Esophagus muscularis mucosa (tissue), 4 donors: ENCODE measurements at regions not wholly inside any gene's neighbourhood (a gene's known extent, or its start where the extent isn't known, plus 50 kb on each side); places are given as distances from the start of the nearest gene placed in this dataset.

Experiments
- DNase-seq: peaks from one replicate; pipeline ENCODE4 v3.0.0-alpha.2; 2017; ENCODE audit errors: extremely low spot score
- H3K27ac ChIP-seq, 4 donors: fragments of 200-600 bp; sonication (generic); replicated peaks in 1 of 4; 1 replicate in 3 of 4; 2 replicates in 1 of 4; pipeline ENCODE4 v1.5.1; 2016 to 2019; ENCODE audit warnings: mild to moderate bottlenecking in 1 of 4
- H3K27me3 ChIP-seq, 4 donors: fragments of 200-600 bp; sonication (generic); one replicate each; pipeline versions ENCODE4 v1.5.1 to v1.6.0; 2016 to 2019
- H3K36me3 ChIP-seq, 4 donors: fragments of 200-600 bp; sonication (generic); one replicate each; pipeline ENCODE4 v1.5.1; 2016 to 2019
- H3K4me1 ChIP-seq, 4 donors: fragments of 200-600 bp; sonication (generic); one replicate each; pipeline ENCODE4 v1.5.1; 2016 to 2019
- H3K4me3 ChIP-seq, 4 donors: fragments of 200-600 bp; sonication (generic); 1 replicate in 2 of 4; 2 replicates in 2 of 4; pipeline ENCODE4 v1.5.1; 2016 to 2019; ENCODE audit warnings: mild to moderate bottlenecking in 4 of 4, moderate library complexity in 1 of 4
- H3K9me3 ChIP-seq, 4 donors: fragments of 200-600 bp; sonication (generic); 1 replicate in 3 of 4; 2 replicates in 1 of 4; pipeline ENCODE4 v1.5.1; 2016 to 2019
- EP300 ChIP-seq: sonication (generic); formaldehyde crosslinking; IDR thresholded peaks from one replicate; pipeline ENCODE4 v1.6.1; 2017; ENCODE audit warnings: antibody characterized with exemption
- POLR2A ChIP-seq: fragments of 450-650 bp; IDR thresholded peaks from one replicate; pipeline ENCODE4 v1.6.1; 2017; ENCODE audit warnings: antibody characterized with exemption, moderate library complexity, mild to moderate bottlenecking, low read depth
- POLR2AphosphoS5 ChIP-seq, 2 donors: sonication (generic); formaldehyde crosslinking; IDR thresholded peaks; one replicate each; pipeline ENCODE4 v1.6.1; 2017; ENCODE audit warnings: antibody characterized with exemption in 2 of 2
- WGBS: methylation state at CpG from one replicate; pipeline ENCODE4 v1.1.5; 2018; 5-methylcytosine and 5-hydroxymethylcytosine counted together
- intact Hi-C: fragments of 100-400 bp; cut with DNase I; formaldehyde crosslinking; loops from one replicate; pipeline ENCODE4 v1.15.1; 2023
- TF ChIP-seq, protein P1 (sequence below), 3 experiments: fragments of 200-600 bp in 2 of 3; fragments of 450-650 bp in 1 of 3; sonication (generic) in 2 of 3; IDR thresholded peaks; one replicate each; pipeline ENCODE4 v1.5.1; 2017 to 2019; ENCODE audit warnings: antibody characterized with exemption in 3 of 3, mild to moderate bottlenecking in 2 of 3, moderate library complexity in 1 of 3

DNA sequence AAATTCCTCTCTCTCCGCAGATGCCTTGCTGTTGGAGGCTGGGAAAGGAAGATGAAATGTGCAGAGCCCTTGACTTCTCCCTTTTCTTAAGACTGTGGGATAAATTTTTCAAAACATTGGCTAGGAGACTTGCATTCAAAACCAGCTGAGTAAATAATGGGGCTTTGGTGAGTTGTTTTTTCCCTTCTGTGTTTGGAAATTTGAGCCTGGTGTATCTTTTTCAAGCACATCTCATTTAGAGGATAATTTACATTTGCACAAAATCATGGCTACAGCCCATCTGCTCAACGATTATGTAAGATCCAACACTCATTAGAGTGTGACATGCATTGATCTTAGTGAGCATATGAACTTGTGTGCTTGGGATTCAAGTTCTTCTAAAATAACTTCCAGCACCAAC, 112.1 kb upstream of the ATP8B1 start:
- Histone ChIP-seq H3K4me3 (no peak overlapping the region), H3K27ac (no peak overlapping the region), H3K36me3 (no peaks in the 10 kb centered on the region), H3K4me1 (peaks cover 0 to 11% (median 2%) of the 10 kb centered on the region in 4 donors), H3K27me3 (no peaks in the 10 kb centered on the region), H3K9me3 (no peaks in the 10 kb centered on the region)
- intact Hi-C loops: no loop called here
- DNase-seq: no peak
- 44% methylated on average over 2 of the region's 2 CpGs for WGBS
- TF ChIP-seq EP300 (no peak), POLR2AphosphoS5 (IDR thresholded peaks at IDR 0.05) (no peak), POLR2A (no peak)
- TF ChIP-seq, protein P1, sequence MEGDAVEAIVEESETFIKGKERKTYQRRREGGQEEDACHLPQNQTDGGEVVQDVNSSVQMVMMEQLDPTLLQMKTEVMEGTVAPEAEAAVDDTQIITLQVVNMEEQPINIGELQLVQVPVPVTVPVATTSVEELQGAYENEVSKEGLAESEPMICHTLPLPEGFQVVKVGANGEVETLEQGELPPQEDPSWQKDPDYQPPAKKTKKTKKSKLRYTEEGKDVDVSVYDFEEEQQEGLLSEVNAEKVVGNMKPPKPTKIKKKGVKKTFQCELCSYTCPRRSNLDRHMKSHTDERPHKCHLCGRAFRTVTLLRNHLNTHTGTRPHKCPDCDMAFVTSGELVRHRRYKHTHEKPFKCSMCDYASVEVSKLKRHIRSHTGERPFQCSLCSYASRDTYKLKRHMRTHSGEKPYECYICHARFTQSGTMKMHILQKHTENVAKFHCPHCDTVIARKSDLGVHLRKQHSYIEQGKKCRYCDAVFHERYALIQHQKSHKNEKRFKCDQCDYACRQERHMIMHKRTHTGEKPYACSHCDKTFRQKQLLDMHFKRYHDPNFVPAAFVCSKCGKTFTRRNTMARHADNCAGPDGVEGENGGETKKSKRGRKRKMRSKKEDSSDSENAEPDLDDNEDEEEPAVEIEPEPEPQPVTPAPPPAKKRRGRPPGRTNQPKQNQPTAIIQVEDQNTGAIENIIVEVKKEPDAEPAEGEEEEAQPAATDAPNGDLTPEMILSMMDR (IDR thresholded peaks at IDR 0.05): no peak

DNA sequence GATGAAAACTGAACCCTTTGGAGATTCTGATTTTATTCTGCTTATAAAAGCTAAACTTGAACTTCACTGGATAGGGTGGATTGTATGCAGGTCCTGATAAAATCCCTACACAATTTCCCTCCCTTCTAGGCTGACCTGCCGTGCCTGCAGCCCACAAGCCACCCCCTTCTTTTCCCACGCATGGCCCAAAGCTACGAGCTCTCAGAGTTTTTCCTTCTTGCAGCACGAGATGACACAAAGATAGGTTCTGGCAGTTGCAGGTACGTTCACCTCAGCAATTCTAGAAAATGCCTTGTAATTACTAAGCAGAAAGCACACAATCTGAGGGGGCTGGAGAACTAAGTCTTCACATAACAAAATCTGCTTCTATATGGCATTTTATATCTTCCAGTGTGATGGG, 110.6 kb upstream of the ATP8B1 start:
- intact Hi-C loops: no loop called here
- 99% methylated on average over 5 of the region's 5 CpGs for WGBS
- no peak for DNase-seq
- H3K36me3 ChIP-seq: no peaks in the 10 kb centered on the region
- no peak overlapping the region for H3K4me3 ChIP-seq
- no peaks in the 10 kb centered on the region for H3K27me3 ChIP-seq
- TF ChIP-seq POLR2A (no peak), EP300 (no peak), POLR2AphosphoS5 (IDR thresholded peaks at IDR 0.05) (no peak)
- TF ChIP-seq, protein P1 (IDR thresholded peaks at IDR 0.05): no peak
- no peak overlapping the region for H3K27ac ChIP-seq
- no peaks in the 10 kb centered on the region for H3K9me3 ChIP-seq
- peaks cover 0 to 11% (median 2%) of the 10 kb centered on the region in 4 donors for H3K4me1 ChIP-seq

DNA sequence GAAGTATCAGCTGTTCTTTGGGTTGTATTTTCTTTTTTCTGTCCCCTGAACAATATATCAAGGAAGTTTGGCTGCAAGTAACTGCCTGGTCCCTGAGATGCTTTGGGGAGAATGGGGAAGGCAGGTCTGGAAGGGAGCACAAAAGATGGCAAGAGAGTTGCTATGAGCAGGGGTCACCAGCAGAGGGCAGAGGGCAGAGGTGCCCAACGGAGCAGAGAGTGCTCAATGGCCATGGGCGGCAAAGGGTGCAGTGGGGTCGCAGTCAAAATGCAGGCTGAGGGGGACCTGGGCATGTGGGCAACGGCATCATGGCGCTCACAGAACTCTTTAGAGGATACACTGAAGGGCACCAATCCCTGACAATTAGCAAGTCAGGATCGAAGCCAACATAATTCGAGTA, 107.7 kb upstream of the ATP8B1 start:
- H3K4me3 ChIP-seq: no peak overlapping the region
- no peak overlapping the region for H3K27ac ChIP-seq
- intact Hi-C loops: no loop called here
- TF ChIP-seq POLR2A: no peak
- TF ChIP-seq, protein P1 (IDR thresholded peaks at IDR 0.05): no peak
- TF ChIP-seq POLR2AphosphoS5 (IDR thresholded peaks at IDR 0.05): no peak
- no peak for TF ChIP-seq EP300
- no peaks in the 10 kb centered on the region for H3K27me3 ChIP-seq
- no peak for DNase-seq
- WGBS: 90% methylated on average over 7 of the region's 7 CpGs
- H3K36me3 ChIP-seq: no peaks in the 10 kb centered on the region
- H3K4me1 ChIP-seq: peaks cover 0 to 10% (median 2%) of the 10 kb centered on the region in 4 donors
- no peaks in the 10 kb centered on the region for H3K9me3 ChIP-seq

DNA sequence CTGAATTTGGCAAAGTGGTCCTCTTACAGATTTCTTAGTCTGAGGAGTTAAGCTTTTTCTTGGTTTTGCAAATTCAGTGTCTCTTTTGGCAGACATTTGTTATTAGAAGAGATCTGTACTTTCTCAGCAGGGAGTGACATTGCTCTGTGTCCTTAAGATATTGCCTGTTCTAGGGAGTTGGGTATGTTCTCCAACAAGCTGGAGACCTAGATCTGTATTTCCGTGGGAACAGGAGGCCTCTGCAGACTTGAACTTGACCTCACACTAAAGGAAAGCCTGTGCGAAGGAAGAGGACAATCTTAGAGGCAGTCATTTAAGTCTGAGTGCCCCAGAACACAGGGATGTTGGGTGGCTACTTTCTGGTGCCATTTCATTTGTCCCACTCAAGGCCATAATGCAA, 107.0 kb upstream of the ATP8B1 start:
- no peak for DNase-seq
- Histone ChIP-seq H3K4me3 (no peak overlapping the region), H3K36me3 (no peaks in the 10 kb centered on the region), H3K27ac (no peak overlapping the region), H3K27me3 (no peaks in the 10 kb centered on the region), H3K9me3 (no peaks in the 10 kb centered on the region), H3K4me1 (peaks cover 0 to 3% (median 1%) of the 10 kb centered on the region in 4 donors)
- 89% methylated on average over 2 of the region's 2 CpGs for WGBS
- TF ChIP-seq POLR2AphosphoS5 (IDR thresholded peaks at IDR 0.05): no peak
- TF ChIP-seq, protein P1 (IDR thresholded peaks at IDR 0.05): no peak
- no peak for TF ChIP-seq EP300
- TF ChIP-seq POLR2A: no peak
- intact Hi-C loops: no loop called here

DNA sequence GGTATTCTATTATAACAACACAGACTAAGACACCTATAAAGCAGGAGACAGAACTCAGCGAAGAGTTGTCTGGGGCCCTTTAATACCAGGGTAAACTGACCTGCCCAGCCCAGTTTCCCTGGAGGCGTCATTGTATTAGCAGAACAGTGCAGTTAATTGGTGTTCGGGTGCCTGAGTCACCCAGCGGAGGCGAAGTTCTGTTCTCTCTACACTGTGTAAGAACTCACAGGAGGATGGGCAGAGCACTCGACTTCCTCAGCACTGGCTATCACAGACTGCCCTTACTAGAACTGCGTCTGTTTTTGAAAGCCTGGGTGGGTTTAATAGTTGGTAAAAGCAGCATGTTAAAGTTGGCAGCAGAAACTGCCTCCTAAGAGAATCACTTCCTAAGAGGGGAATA, 106.5 kb upstream of the ATP8B1 start:
- WGBS: 90% methylated on average over 7 of the region's 7 CpGs
- no peaks in the 10 kb centered on the region for H3K27me3 ChIP-seq
- TF ChIP-seq POLR2AphosphoS5 (IDR thresholded peaks at IDR 0.05) (no peak), EP300 (no peak), POLR2A (no peak)
- TF ChIP-seq, protein P1 (IDR thresholded peaks at IDR 0.05): no peak
- no peaks in the 10 kb centered on the region for H3K9me3 ChIP-seq
- no peaks in the 10 kb centered on the region for H3K36me3 ChIP-seq
- no peak overlapping the region for H3K4me3 ChIP-seq
- no peak for DNase-seq
- no peaks in the 10 kb centered on the region for H3K4me1 ChIP-seq
- intact Hi-C loops: no loop called here
- no peak overlapping the region for H3K27ac ChIP-seq
